HG03575 (cell line): ENCODE measurements at regions not wholly inside any gene's neighbourhood (a gene's known extent, or its start where the extent isn't known, plus 50 kb on each side); places are given as distances from the start of the nearest gene placed in this dataset.

Experiments used
- ATAC-seq: cut with Tn5 transposase; IDR thresholded peaks from one replicate; pipeline ENCODE4 v1.9.1; 2021; ENCODE audit not compliant: unreplicated experiment, insufficient number of reproducible peaks, low FRiP score; ENCODE audit errors: extremely low read depth

DNA sequence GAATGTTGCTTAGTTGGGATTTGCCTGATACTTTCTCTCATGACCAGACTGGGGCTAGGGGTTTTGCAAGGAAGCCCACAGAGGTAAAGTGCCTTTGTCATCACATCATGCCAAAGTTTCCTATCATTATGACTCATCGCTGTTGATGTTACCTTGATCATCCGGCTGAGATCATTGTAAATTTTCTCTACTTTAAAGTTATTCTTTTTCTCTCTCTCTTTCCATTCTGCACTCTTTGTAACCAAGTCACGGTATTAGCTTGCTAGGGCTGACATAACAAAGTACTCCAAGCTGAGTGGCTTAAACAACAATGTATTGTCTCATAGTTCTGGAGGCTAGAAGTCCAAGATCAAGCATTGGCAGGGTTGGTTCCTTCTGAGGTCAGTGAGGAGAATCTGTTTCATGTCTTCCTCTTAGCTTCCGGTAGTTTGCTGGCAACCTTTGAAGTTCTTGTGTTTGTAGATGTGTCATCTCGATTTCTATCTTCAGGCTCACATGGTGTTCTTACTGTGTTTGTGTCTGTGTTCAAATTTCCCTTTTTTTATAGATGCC lies 113.0 kb downstream of the DTHD1 start:
- ATAC-seq, result no peak

GRCh38 chr4:36399762-36400353 lies 118.4 kb downstream of the DTHD1 start:
- ATAC-seq, result no peak

GRCh38 chr4:36402008-36402758 lies 120.8 kb downstream of the DTHD1 start:
- no peak for ATAC-seq

DNA sequence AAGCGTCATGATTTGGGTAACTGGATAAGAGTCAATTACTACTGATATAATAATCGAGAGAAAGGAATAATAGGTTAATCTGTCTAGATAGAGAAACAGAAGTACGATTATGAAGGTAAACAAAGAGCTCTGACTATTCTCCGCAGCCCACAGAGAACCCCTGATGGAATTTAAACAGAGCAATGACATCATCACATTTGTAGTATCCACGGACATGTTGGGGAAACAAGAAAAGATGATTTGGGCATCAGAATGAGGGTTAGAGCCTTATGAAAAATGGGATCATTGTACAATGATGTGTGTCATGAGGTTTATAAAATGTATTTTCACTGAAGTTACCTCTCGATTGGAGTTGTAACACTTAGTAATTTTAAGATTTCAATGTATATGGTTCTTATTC lies 129.9 kb downstream of the DTHD1 start:
- no peak for ATAC-seq

DNA sequence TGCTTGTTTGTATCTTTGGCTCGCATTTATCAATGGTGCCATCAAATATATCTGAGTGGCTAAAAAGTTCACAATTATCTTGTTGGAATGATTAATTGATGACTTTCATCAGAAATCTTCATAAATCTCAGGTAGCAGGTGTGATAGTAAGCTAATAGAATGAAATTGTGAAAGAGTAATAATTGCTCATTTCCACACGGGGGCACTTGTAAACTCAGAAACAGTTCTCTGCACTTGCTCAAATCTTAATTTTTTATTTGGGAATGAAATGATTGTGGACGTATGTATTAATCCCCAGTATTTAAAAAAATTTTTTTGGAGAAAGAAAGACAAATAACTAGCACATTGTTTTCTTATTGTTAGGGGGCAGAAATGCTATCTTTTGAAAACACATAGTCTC lies 132.8 kb downstream of the DTHD1 start:
- no peak for ATAC-seq

DNA sequence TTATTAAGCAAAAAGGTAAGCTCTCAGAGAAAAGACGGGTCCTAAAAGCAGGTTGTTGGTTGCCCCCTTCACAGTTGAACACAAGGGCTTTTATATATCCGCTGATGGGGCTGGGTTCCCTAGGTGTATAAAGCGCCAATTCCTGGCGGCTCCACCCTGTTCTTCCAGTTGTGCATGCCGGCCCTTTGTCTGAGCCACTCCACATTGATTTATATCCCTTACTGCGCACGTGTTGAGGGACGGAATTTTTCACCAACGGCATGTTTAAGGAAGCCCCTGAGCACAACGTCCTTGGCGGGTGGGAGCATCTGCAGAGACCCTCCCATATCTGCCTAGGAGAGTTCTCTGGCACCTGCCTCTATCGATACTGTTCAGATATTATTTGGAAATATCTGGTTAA lies 135.7 kb downstream of the DTHD1 start:
- ATAC-seq, result no peak

- no peak for ATAC-seq
These were observed 138.8 kb downstream of the DTHD1 start for GRCh38 chr4:36420111-36420679.

- ATAC-seq, result no peak
These were observed 141.2 kb downstream of the DTHD1 start for GRCh38 chr4:36422607-36423006.

DNA sequence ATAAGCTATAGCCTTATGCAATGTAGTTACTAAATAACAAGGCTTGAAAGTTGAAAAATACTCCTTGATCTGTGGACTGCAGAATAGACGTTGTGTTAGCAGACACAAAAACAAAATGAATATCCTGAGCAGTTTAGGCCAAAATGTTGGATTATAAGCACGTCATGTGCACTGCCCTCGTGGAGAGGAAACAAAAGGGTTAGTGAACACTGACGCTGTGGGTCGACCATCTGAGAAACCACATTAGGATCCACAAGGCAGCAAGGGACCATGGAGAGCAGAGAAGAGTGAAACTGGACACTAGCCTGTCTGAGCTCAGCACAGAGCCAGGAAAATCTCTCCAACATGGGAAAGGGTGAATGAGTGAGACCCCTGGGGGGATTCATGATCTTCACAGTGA lies 145.3 kb downstream of the DTHD1 start:
- ATAC-seq, result no peak

GRCh38 chr4:36427696-36428095 lies 146.3 kb downstream of the DTHD1 start:
- ATAC-seq, result no peak

DNA sequence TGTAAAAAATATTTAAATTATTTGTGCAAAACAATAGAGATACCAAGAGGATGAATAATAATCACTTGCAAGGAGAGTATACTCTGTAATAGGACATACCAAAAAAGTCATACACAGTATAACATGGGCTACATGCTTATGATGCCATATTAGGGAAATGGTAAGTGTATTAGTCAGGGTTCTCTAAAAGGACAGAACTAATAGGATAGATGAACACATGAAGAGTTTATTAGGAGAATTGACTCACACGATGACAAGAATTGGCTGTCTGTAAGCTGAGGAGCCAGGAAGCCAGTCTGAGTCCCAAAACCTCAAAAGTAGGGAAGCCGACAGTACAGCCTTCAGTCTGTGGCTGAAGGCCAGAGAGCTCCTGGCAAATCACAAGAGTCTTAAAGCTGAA lies 151.2 kb downstream of the DTHD1 start:
- ATAC-seq, result no peak

DNA sequence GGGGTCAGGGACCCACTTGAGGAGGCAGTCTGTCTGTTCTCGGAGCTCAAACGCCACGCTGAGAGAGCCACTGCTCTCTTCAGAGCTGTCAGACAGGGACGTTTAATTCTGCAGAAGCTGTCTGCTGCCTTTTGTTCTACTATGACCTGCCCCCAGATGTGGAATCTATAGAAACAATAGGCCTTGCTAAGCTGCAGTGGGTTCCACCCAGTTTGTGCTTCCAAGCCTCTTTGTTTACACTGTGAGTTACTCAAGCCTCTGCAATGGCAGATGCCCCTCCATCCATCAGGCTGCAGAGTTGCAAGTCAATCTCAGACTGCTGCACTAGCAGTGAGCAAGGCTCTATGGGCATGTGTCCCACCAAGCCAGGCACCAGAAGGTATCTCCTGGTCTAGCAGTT lies 158.1 kb downstream of the DTHD1 start:
- ATAC-seq, result no peak

DNA sequence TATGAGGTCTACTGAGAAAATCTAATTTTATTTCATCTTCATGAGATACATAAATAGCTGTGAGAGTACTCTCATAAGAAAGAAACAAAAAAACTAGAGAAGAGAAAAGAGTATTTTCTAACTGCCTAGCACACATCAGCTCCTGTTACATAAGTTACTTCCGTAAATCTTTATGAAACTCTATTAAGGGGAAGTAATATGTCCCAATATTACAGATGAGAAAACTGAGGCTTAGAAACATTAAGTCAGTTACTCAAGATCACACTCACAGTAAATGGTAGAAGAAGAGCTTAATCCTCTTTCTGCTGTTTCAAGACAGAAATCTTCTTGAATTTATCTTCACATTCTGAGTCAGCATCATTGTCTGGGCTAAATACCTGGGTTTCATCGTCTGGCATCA lies 164.1 kb downstream of the DTHD1 start:
- ATAC-seq, result no peak

DNA sequence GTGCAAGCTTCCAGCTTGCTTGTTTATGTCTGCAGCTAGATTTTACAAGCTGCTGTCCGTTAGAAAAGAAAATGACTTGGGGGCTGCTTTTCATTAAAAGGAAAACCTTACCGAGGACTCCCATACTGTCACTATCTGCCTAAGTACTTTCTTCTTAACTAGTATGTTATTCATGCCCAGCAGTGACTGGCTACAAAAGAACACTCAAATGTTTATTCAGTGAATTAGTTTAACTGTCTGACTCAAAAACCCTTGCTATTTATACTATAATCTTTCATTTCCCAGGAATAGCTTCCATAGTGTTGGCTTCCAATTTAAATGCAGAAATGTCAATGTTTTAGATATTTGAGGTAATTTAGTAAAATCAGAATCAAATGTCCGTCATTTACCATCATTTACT lies 164.9 kb downstream of the DTHD1 start:
- no peak for ATAC-seq

- ATAC-seq, result no peak
These were observed 179.9 kb downstream of the DTHD1 start for GRCh38 chr4:36461344-36461743.

DNA sequence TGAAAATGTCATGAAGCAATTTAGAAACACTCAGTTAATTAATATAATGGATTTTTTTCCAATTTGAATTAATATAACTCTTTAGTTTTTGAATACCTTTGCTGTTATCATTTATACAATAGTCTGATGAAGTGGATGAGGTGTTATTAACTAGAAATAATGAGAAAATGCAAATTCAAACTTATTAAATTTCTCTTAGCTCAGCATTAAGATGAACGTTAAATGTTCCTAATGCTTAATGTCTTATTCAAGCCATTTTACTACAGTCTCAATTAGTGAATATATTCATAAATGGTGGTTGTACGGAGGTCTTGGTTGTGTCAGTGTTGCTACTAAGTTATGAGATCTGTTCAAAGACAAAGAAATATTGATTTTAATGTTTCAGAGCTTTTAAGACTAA lies 186.3 kb downstream of the DTHD1 start:
- ATAC-seq, result no peak

DNA sequence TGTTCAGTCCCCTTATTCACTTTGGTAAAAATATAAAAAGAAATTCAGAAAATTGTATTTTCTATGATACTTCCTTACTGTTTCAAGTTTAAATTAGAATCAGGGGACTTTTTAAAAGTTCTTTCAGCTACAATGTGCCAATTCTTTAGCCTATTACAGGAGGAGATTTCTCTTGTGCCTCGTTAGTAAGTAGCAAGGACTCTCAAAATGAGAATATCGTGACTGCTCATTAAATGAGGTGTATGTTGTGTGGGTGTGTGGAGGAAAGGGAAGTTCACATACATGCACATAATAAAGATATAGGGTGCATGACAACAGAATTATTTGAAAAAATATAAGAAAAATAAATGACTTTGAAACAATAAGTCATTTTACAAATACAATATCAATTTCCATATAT lies 190.5 kb downstream of the DTHD1 start:
- no peak for ATAC-seq

GRCh38 chr4:36476135-36476534 lies 194.7 kb downstream of the DTHD1 start:
- no peak for ATAC-seq

- ATAC-seq, result no peak
These were observed 196.4 kb downstream of the DTHD1 start for GRCh38 chr4:36477861-36478260.

GRCh38 chr4:36485885-36486284 lies 204.5 kb downstream of the DTHD1 start:
- ATAC-seq, result no peak
